H1 (cell line): ENCODE measurements at regions not wholly inside any gene's neighbourhood (a gene's known extent, or its start where the extent isn't known, plus 50 kb on each side); places are given as distances from the start of the nearest gene placed in this dataset.

Experiments
- CTCF ChIA-PET: fragments of 300-600 bp; sonication (Branson Sonifier 250); formaldehyde crosslinking; loops from one replicate; lab custom pipeline; 2021; ENCODE audit not compliant: partially characterized antibody; lab: Charles Lee
- POLR2A ChIA-PET: fragments of 300-600 bp; sonication (Branson Sonifier 250); formaldehyde crosslinking; loops from one replicate; lab custom pipeline; 2021; ENCODE audit warnings: inconsistent platforms; ENCODE audit not compliant: partially characterized antibody; lab: Charles Lee
- DNase-seq, 2 experiments: peaks; one replicate each; pipeline versions ENCODE4 v3.0.0 to v3.0.0-alpha.2; 2010 to 2022; ENCODE audit warnings: low spot score in 2 of 2, low read depth in 1 of 2, mixed read lengths in 1 of 2
- FAIRE-seq: peaks from 2 replicates; lab custom pipeline; 2011; peaks lifted over from hg19 to GRCh38; lab: Jason Lieb, UNC
- H2AFZ ChIP-seq: 2 replicates; pipeline ENCODE4 v1.8.1; 2012; ENCODE audit warnings: low read length, inconsistent platforms
- H2AK5ac ChIP-seq: 2 replicates; pipeline ENCODE4 v1.6.1; 2013; ENCODE audit warnings: low read depth, low read length
- H2BK120ac ChIP-seq: replicated peaks from 2 replicates; pipeline ENCODE3; 2013; ENCODE audit warnings: low read depth, low read length, inconsistent platforms
- H2BK12ac ChIP-seq: 2 replicates; pipeline ENCODE4 v1.6.1; 2013; ENCODE audit warnings: low read depth, low read length
- H2BK15ac ChIP-seq: 2 replicates; pipeline ENCODE4 v1.6.1; 2013; ENCODE audit warnings: low read length
- H2BK20ac ChIP-seq: 2 replicates; pipeline ENCODE4 v1.6.1; 2013; ENCODE audit warnings: low read length
- H2BK5ac ChIP-seq: 2 replicates; pipeline ENCODE4 v1.6.1; 2013; ENCODE audit warnings: low read depth, low read length
- H3K14ac ChIP-seq: 2 replicates; pipeline ENCODE4 v1.6.1; 2013; ENCODE audit warnings: inconsistent platforms; ENCODE audit not compliant: insufficient read length
- H3K18ac ChIP-seq: 2 replicates; pipeline ENCODE4 v1.6.1; 2013; ENCODE audit warnings: low read length; ENCODE audit errors: extremely low read depth
- H3K23ac ChIP-seq: 2 replicates; pipeline ENCODE4 v1.6.1; 2013; ENCODE audit warnings: inconsistent platforms; ENCODE audit not compliant: insufficient read length
- H3K23me2 ChIP-seq: 2 replicates; pipeline ENCODE4 v1.6.1; 2013; ENCODE audit warnings: low read depth, low read length
- H3K27ac ChIP-seq: 2 replicates; pipeline ENCODE4 v1.6.1; 2011; ENCODE audit warnings: low read depth, low read length, inconsistent platforms
- H3K27me3 ChIP-seq, 4 experiments: replicated peaks in 1 of 4; 1 replicate in 1 of 4; 2 replicates in 3 of 4; pipeline versions ENCODE4 v1.6.1 to v1.8.1; 2011 to 2013; ENCODE audit warnings: low read length in 3 of 4, mild to moderate bottlenecking in 3 of 4, inconsistent platforms in 2 of 4, mixed read lengths in 2 of 4, moderate library complexity in 1 of 4; ENCODE audit not compliant: control insufficient read depth in 3 of 4, insufficient read depth in 3 of 4; ENCODE audit errors: extremely low read depth in 1 of 4
- H3K36me3 ChIP-seq, 4 experiments: 2 replicates each; pipeline versions ENCODE4 v1.6.1 to v1.8.1; 2011 to 2013; ENCODE audit warnings: mild to moderate bottlenecking in 4 of 4, low read length in 3 of 4, moderate library complexity in 2 of 4, control low read depth in 1 of 4, inconsistent platforms in 1 of 4; ENCODE audit not compliant: insufficient read depth in 4 of 4, control insufficient read depth in 2 of 4
- H3K4ac ChIP-seq: replicated peaks from 2 replicates; pipeline ENCODE3; 2013; ENCODE audit warnings: low read length, low read depth, mixed read lengths, inconsistent platforms; ENCODE audit not compliant: insufficient read length
- H3K4me1 ChIP-seq, 4 experiments: replicated peaks in 1 of 4; 1 replicate in 1 of 4; 2 replicates in 3 of 4; pipeline versions ENCODE4 v1.6.1 to v1.8.1; 2011 to 2013; ENCODE audit warnings: low read length in 3 of 4, inconsistent platforms in 2 of 4, mixed read lengths in 1 of 4; ENCODE audit not compliant: insufficient read depth in 4 of 4, control insufficient read depth in 3 of 4
- H3K4me2 ChIP-seq, 2 experiments: 2 replicates each; pipeline versions ENCODE4 v1.6.1 to v1.8.1; 2011 to 2013; ENCODE audit warnings: low read depth in 2 of 2, low read length in 2 of 2, control low read depth in 1 of 2, inconsistent platforms in 1 of 2, mild to moderate bottlenecking in 1 of 2; ENCODE audit not compliant: insufficient read depth in 1 of 2
- H3K4me3 ChIP-seq, 4 experiments: fragments of 200-600, 300-600 bp in 1 of 4; sonication (generic), shearing (Covaris generic), sonication (Bioruptor Twin) in 1 of 4; 2 replicates each; pipeline versions ENCODE4 v1.5.1 to v1.8.1; 2011 to 2016; ENCODE audit warnings: low read length in 4 of 4, low read depth in 3 of 4, control low read depth in 2 of 4, inconsistent platforms in 2 of 4, mild to moderate bottlenecking in 2 of 4, mixed read lengths in 1 of 4, moderate library complexity in 1 of 4; ENCODE audit not compliant: insufficient read depth in 2 of 4; ENCODE audit errors: extremely low read depth in 1 of 4
- H3K56ac ChIP-seq: replicated peaks from 2 replicates; pipeline ENCODE3; 2013; ENCODE audit warnings: low read depth, mild to moderate bottlenecking, mixed read lengths, low read length, inconsistent platforms; ENCODE audit not compliant: insufficient read length
- H3K79me1 ChIP-seq: 2 replicates; pipeline ENCODE4 v1.6.1; 2013; ENCODE audit warnings: low read depth, low read length, control low read depth
- H3K79me2 ChIP-seq, 2 experiments: 2 replicates each; pipeline versions ENCODE4 v1.6.1 to v1.8.1; 2012 to 2013; ENCODE audit warnings: low read length in 2 of 2, mild to moderate bottlenecking in 2 of 2, inconsistent platforms in 1 of 2; ENCODE audit not compliant: insufficient read depth in 2 of 2, control insufficient read depth in 1 of 2
- H3K9ac ChIP-seq, 4 experiments: replicated peaks in 1 of 4; 1 replicate in 1 of 4; 2 replicates in 3 of 4; pipeline versions ENCODE4 v1.6.1 to v1.8.1; 2011 to 2013; ENCODE audit warnings: low read depth in 3 of 4, low read length in 3 of 4, control low read depth in 2 of 4, mild to moderate bottlenecking in 2 of 4, moderate library complexity in 2 of 4, inconsistent platforms in 1 of 4; ENCODE audit errors: extremely low read depth in 1 of 4
- H3K9me3 ChIP-seq, 2 experiments: 2 replicates each; pipeline versions ENCODE4 v1.6.1 to v1.8.1; 2012 to 2013; ENCODE audit warnings: mild to moderate bottlenecking in 2 of 2, moderate library complexity in 2 of 2, control low read depth in 1 of 2, inconsistent platforms in 1 of 2, low read depth in 1 of 2, low read length in 1 of 2, mixed read lengths in 1 of 2; ENCODE audit not compliant: insufficient read depth in 2 of 2
- H4K20me1 ChIP-seq, 2 experiments: replicated peaks in 1 of 2; 2 replicates each; pipeline versions ENCODE3 to v1.8.1; 2011 to 2013; ENCODE audit warnings: inconsistent platforms in 2 of 2, low read length in 2 of 2, mild to moderate bottlenecking in 1 of 2; ENCODE audit not compliant: insufficient read depth in 2 of 2, control insufficient read depth in 1 of 2
- H4K5ac ChIP-seq: 2 replicates; pipeline ENCODE4 v1.6.1; 2013; ENCODE audit warnings: low read length, low read depth, mixed read lengths, inconsistent platforms; ENCODE audit not compliant: insufficient read length
- H4K8ac ChIP-seq: 2 replicates; pipeline ENCODE4 v1.8.0; 2013; ENCODE audit warnings: mild to moderate bottlenecking, moderate library complexity, low read length, inconsistent platforms; ENCODE audit not compliant: insufficient read depth; ENCODE audit errors: extremely low read depth
- H4K91ac ChIP-seq: replicated peaks from 2 replicates; pipeline ENCODE3; 2013; ENCODE audit warnings: low read length, mixed read lengths, inconsistent platforms; ENCODE audit not compliant: insufficient read length
- CEBPB ChIP-seq: IDR thresholded peaks from 2 replicates; pipeline ENCODE4 v1.6.1; 2012; ENCODE audit warnings: low read depth, low read length
- HDAC6 ChIP-seq: IDR thresholded peaks from one replicate; pipeline ENCODE4 v1.7.1; 2012; ENCODE audit warnings: low read depth, mild to moderate bottlenecking, inconsistent platforms, low read length, moderate library complexity
- RAD21 ChIP-seq, 2 experiments: IDR thresholded peaks in 1 of 2; conservative IDR thresholded peaks in 1 of 2; 2 replicates each; pipeline ENCODE4 v1.6.1; 2011; ENCODE audit warnings: low read depth in 2 of 2, low read length in 2 of 2, improper control_type of control experiment in 1 of 2, inconsistent platforms in 1 of 2, mild to moderate bottlenecking in 1 of 2, moderate library complexity in 1 of 2
- SP4 ChIP-seq: IDR thresholded peaks from 2 replicates; pipeline ENCODE4 v1.6.1; 2012; ENCODE audit warnings: low read length, inconsistent platforms
- USF2 ChIP-seq: IDR thresholded peaks from 2 replicates; pipeline ENCODE4 v1.6.1; 2011; ENCODE audit warnings: low read length, improper control_type of control experiment
- WGBS, 2 experiments: shearing (Covaris generic) in 1 of 2; methylation state at CpG; one replicate each; pipeline versions ENCODE4 v1.1.6 to v1.1.7; 2013 to 2015; ENCODE audit warnings: low lambda C conversion rate in 2 of 2, mixed read lengths in 2 of 2, inconsistent platforms in 1 of 2, low coverage in 1 of 2, missing lambda C conversion rate in 1 of 2; ENCODE audit not compliant: insufficient replicate concordance in 2 of 2, insufficient coverage in 1 of 2, insufficient read length in 1 of 2; ENCODE audit errors: extremely low coverage in 1 of 2, missing lambda C conversion rate in 1 of 2; 5-methylcytosine and 5-hydroxymethylcytosine counted together

- no peak for FAIRE-seq
- POLR2A ChIA-PET, result no interaction called here
These were observed 1709.2 kb upstream of the PCDH20 start for GRCh38 chr13:63124863-63125262.

More at GRCh38 chr13:63124863-63125262, 1709.2 kb upstream of the PCDH20 start:
- no peak overlapping the region for H3K56ac ChIP-seq
- no peak overlapping the region for H3K27ac ChIP-seq
- H3K14ac ChIP-seq, result no peak overlapping the region
- no peak overlapping the region for H3K4ac ChIP-seq
- H4K91ac ChIP-seq, result no peak overlapping the region
- WGBS, 2 experiments, result 38% methylated on average over 1 of the region's 1 CpG; no CpG with 5 or more reads in 1 of the 2 experiments
- H3K9me3 ChIP-seq, result no peaks in the 10 kb centered on the region
- TF ChIP-seq RAD21 (IDR thresholded peaks at IDR 0.05 in 1 of 2, conservative IDR thresholded peaks at IDR 0.05 in 1 of 2; ENCODE audit: low read depth in 2 of 2, low read length in 2 of 2), result peak in 1 of 2 experiments; percentile 31; a peak in 3 of 4 replicates
- no peak for TF ChIP-seq CEBPB
- TF ChIP-seq SP4, result no peak
- no peak for TF ChIP-seq USF2
- TF ChIP-seq HDAC6, result no peak
- H3K79me1 ChIP-seq, result no peaks in the 10 kb centered on the region
- no peak overlapping the region for H2BK20ac ChIP-seq
- no peak overlapping the region for H3K23ac ChIP-seq
- no peak overlapping the region for H3K4me3 ChIP-seq
- H3K23me2 ChIP-seq, result no peaks in the 10 kb centered on the region
- H3K9ac ChIP-seq, result no peak overlapping the region
- H4K20me1 ChIP-seq, result no peaks in the 10 kb centered on the region
- peaks cover 0 to 2% (median 0%) of the 10 kb centered on the region in 4 experiments; a peak in 1 of 7 replicates for H3K4me1 ChIP-seq
- H3K18ac ChIP-seq, result no peak overlapping the region
- no peaks in the 10 kb centered on the region for H3K79me2 ChIP-seq
- H3K27me3 ChIP-seq, result no peaks in the 10 kb centered on the region
- CTCF ChIA-PET, result interaction anchor here (0.9 to 1.4 kb wide), 3 partner anchors 9 to 612 kb away, joined by 3 to 4 read pairs (median 4); no protein-coding TSS in a partner anchor
- H4K5ac ChIP-seq, result no peak overlapping the region
- no peak overlapping the region for H2AK5ac ChIP-seq
- no peak overlapping the region for H3K4me2 ChIP-seq
- H2BK15ac ChIP-seq, result no peak overlapping the region
- H4K8ac ChIP-seq, result no peak overlapping the region
- H3K36me3 ChIP-seq, result no peaks in the 10 kb centered on the region
- H2BK12ac ChIP-seq, result no peak overlapping the region
- no peak overlapping the region for H2BK5ac ChIP-seq
- no peak for DNase-seq
- no peak overlapping the region for H2BK120ac ChIP-seq
- H2AFZ ChIP-seq, result no peak overlapping the region
